ENCODE measurements at regions not wholly inside any gene's neighbourhood (a gene's known extent, or its start where the extent isn't known, plus 50 kb on each side); places are given as distances from the start of the nearest gene placed in this dataset.

DNA sequence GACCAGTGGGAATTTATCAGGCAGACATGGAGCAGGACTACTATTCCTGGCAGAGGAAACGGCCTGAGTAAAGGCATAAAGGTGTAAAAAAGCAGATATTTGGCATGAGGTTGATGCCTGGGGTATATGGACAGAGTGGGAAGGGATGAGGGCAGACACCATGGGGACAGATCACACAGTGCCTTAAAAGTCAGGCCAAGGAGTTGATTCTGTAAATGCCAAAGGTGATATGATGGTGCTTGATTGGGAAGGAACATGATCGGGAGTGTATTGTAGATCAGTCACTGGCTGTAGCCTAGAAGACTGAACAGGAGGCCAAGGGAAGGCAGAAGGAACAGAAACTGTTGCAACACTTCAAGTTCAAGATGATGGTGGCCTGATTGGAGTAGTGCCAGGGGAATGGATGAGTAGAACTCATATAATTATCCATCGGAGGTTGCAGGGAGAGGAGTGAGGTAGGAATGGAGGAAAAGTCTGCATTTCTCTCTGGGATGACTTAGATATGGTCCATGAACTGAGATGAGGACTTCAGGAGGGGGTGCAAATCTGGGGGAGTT is 594.3 kb upstream of the KLF4 start:
- no peak for DNase-seq

DNA sequence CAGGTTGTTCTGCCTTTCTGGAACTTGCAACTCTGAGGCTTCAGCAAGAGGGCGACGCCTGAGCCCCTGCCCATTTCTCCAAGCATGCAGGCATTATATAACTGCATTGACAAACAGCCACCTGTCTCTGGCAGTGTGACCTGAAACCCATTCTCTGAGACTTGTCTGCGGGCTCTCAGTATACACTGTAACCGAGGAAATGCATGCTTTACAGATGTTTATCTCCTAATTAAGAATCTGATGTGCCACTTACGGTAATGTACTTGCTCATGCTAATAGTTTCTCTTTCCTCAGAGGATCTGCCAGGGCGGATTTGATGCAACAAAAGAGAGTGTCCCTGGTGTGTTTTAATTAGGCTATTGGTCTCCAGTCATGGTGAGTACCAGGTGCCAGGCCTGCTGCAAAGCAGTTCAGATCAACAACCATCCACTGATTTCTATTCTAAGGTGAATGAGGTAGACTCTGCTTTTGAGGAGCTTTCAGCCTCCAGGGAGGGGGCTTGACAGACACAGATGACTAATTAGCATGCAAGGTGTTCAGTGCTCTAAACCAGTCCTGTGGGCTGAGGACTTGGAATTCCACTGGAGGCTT is 593.7 kb upstream of the KLF4 start:
- no peak for DNase-seq

DNA sequence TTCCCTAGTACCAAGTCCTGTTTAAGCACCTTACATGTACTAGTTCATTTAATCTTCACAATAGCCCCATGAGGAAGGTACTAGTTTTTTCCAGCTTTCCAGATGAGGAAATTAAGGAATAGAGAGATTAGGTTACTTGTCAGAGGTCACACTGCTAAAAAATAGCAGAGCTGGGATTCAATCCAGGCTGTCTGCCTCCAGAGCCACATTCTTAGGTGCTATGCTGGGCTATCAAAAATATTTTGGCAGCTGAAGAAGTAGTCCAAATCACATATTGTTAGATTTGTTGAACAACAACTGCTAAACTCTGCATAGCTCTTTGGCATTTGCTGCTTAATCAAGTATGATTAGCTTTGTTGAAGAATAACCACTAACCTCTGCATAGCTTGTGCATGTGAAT is 591.5 kb upstream of the KLF4 start:
- DNase-seq, result no peak

DNA sequence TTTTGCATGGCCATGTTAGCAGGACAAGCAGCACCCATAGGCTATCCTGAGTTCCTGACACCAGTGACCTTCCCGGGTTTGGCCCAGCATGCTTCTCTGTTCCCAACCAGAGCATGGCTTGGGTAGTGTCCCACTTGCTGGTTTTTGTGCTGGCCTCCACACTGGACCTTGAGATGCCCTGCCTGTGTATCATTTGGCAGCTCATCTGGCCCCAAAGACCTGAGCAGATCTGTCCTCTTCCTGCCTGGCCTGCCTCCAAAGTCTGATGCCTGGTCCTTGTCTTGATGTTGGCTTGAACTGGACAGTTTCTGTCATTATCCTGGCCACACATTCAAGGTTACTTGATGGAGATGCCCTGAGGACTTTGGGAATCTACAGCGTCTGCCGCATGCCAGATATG is 590.7 kb upstream of the KLF4 start:
- DNase-seq, result no peak

DNA sequence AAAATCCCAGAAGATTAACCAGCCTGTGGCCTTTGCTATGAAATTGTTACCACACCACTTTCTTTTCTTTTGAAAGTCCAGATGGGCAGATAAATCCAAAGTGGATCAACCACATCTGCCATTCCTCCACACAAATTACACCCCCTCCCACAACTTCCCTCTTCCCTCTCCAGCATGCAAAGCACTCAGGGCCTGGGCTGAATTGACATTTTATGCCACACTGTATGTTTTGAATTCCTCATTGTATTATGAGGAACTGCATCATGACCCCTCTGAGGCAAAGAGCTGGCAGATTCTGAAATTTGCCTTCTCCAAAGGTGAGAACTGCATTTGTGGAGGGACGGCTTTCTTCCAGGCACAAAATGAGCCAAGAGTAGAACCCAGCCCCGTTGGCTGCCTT is 589.2 kb upstream of the KLF4 start:
- no peak for DNase-seq

DNA sequence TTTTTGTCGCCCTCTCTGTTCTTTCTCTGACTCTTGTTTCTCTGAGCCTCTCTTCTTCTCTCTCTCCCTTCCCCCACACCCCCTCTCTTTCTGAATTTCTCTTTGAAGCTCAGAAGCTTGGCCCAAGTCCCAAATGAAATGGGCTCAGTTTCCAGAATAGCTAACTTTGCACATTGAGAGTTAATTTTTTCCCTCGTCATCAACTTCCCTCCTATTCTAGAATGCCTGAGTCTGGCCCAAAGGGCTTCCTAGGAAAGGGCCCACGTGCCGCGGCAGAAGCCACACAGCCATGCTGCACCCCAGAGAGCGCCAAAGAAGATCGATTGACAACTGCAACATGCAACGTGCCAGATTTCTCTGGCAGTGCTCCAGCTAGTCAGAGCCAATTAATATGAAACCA is 588.8 kb upstream of the KLF4 start:
- no peak for DNase-seq

DNA sequence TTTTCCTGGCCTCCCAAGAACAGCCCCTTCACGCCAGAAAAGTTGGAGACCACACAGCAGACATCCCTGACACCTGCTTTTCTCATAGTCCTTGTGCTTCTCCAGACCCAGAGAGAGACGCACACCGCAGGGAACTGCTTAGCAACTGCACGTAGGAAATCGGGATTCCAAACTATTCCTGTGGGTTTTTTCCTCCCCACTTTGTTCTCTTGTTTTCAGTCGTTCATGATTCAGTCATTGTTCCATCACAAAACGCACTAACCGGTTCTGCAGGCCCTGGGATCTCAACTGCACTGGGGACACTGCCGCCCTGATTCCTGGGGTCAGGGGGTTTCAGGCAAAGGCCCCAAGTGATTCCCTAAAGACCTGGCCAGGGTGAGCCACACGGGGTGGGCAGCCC is 588.0 kb upstream of the KLF4 start:
- DNase-seq, result no peak

DNA sequence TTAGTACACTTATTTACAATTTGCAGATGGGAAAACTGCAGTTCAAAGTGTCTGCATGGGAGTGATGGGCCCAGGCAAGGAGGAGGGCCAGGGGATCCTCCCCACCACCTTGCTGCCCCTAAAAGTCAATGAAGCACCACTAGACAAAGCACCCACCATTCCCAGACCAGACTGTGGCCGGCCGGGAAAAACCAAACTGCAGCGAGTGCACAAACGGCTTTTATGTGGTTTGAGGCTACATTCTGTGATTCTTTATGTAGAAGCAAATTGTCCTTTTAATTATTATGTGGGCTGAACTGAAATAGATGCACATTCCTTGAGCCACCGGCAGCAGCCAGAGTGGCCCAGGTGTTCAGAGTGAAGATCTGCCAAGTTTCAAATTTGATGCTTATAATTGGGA is 585.3 kb upstream of the KLF4 start:
- DNase-seq, result no peak

DNA sequence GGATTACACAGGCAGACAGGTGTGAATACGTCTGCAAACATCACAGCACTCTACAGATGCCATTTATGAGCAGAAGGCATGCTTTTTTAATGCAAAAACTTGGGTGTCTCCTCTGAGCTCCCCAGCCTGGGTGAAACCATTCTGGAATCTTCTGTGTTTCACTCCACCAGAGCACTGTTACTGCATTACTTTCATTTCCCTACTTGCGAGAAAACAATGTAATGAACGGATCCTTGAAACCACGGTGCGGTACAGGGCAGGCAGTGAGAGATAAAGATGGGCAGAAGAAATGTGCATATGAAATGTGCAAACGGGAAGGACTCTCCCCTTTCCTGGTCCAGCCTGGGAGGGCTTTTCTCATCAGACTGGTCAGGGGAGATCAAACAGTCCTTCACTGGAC is 584.3 kb upstream of the KLF4 start:
- no peak for DNase-seq

DNA sequence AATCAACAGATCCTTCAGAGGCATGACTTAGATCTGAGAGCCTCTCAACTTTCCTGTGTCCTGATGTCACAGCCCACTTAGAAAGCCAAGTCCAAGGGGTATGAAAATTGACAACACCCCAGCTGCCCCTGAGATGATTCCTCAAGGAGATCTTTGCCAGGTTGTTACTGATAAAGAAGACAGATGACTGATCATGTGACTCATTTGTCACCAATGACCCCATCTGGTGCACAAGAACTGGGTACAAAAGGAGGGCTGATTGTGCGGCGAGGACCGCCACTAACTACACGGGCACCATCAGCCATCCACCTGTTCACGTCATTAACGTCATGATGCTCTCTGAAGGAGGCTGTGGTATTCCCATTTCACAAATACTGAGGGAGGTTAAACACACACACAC is 583.2 kb upstream of the KLF4 start:
- DNase-seq, result no peak

DNA sequence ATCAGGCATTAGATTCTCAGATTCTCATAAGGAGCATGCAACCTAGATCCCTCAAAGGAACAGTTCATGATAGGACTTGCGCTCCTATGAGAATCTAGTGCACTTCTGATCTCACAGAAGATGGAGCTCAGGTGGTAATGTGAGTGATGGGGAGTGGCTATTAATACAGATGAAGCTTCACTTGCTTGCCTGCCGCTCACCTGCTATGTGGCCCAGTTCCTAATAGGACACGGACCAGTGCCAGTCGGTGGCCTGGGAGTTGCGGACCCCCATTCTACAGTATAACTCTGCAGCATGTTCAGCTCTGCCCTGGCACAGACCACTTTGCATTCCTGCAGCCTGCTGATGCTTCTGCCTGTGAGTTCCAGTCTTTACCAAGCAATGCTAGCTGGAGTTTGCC is 581.3 kb upstream of the KLF4 start:
- no peak for DNase-seq

DNA sequence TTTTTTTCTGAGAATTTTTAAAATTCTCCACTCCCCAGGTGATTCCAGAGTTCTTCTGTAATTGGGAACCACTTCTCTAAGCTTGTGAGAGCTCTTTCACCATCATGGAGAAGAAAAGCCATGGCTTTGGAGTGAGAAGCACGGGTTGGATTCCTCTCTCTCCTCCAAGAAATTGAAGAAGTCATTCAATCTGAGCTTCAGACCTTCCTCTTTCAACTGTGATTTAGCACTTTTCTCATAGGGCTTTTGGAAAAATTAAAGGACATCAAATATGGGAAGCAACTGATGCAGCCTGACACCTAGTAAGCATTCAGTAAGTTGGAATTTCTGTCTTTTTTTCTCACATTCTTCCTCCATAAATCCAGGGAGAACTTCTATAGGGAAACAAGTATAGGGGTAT is 580.4 kb upstream of the KLF4 start:
- no peak for DNase-seq

DNA sequence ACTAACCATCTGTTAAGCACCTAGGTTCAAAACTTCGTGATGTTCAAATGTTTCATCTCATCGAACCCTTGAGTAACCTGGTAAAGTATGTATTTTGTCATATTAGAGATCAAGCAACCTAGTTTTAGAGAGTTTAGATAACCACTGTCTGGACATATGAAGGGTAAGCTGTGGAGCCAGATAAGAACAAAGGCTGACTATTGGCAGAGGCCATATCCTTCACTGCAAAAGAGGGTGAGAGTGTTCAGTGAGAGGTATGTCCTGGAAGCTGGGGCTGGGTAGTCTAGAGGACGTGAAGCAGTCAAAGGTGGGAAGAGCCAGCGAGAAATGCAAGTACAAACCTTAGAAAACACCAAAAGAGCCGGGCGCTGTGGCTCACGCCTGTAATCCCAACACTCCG is 573.1 kb upstream of the KLF4 start:
- DNase-seq, result no peak

DNA sequence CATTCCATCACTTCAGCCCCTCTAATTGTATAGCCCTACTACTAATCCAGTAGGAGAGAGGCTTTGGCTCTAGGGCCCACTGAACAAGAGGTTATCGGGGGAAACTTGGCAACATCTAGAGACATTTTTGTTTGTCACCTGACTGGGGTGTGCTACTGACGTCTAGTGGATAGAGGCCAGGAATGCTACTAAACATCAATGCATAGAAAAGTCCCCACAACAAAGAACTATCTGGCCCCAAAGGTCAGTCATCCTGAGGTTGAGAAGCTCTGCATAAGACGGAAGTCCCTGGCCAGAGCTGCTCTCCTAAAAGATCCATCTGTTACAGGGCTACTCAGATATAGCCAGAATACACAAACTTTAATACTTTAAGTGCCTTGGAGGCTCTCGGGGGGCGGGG is 570.6 kb upstream of the KLF4 start:
- no peak for DNase-seq

DNA sequence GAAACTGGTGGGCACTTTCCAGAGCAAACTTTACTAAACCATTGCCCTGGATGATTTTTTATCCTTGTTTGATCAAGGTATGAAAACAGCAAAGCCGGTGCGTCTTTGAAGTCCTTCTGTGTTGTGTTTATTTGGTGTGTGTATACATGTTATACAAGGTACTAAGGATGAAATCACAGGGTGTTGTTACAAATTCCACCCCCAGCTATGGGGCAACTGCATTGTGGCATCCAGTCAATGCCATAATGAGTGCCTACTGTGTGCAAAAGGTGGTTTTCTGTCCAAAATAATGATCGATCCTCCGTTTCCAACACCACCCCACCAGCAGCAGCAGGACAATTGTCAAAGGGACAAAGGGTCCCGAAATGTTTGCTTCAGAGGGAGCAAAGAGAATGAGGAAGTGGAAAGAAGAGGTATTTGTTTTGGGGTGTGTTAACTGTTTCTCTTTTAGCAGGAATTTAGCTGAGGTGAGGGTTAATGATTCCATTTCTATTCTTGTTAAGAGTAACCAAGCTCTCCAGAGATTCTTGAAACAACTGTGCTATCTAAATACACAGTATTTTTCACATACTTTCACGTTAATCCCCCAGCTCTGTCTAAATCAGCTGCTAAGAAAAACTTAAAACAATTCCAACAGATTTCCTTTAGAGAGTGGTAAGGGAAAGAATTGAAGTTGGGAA is 568.7 kb upstream of the KLF4 start:
- no peak for DNase-seq

DNA sequence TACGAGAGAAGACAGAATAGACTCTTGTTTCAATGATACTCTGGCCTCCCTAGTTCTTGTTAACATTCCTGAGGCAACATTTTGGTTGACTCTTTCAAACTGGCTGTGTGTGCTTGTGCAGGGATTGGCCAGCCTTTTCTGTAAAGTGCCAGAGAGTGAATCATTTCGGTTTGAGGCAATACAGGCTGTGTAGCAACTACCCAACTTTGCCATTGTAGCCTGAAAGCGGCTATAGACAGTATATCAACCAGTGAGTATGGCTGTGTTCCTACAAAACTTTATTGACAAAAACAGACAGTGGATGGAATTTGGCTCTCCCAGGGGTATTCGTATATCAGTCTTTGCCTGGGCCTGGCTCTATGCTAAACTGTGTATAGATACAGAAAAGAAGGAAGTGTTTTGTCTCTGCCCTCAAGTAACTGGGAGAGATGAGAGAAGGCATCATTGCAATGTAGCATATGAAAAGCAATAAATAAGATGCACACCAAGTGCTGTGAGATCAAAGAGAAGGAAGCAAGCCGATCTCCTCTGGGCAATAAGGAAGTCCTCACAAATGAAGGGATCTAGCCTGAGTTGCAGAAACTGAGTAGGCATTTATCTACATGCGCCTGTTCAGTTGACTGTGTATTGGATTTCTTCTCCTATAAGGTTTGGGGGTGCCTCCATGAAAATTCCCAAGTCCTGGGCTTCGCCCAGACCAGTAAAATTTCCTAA is 568.0 kb upstream of the KLF4 start:
- no peak for DNase-seq

DNA sequence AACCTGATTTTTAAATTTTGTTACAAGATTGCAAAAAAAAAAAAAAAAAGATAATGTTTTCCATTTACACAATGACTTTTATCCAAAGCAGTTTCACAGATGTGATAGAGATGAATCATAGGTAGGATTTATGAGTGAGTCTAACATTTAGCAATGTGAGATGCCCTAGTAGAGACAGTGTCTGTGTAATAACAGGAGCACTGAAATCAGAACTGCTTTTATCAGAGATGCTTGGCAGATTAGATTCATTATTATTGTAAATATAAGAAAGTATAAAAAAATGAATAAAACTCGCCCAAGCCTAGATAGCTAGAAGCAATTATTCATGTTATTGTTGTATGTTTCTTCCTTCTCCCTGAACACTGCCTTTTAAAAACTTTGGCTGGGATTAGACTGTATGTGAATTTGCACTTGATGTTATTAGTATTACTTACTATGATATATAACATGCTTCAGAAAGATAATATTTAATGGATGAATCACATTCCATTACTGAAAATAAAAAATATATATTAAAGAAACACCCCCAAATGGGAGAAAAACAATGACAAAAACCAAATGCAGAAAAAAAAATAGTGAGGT is 567.3 kb upstream of the KLF4 start:
- no peak for DNase-seq

DNA sequence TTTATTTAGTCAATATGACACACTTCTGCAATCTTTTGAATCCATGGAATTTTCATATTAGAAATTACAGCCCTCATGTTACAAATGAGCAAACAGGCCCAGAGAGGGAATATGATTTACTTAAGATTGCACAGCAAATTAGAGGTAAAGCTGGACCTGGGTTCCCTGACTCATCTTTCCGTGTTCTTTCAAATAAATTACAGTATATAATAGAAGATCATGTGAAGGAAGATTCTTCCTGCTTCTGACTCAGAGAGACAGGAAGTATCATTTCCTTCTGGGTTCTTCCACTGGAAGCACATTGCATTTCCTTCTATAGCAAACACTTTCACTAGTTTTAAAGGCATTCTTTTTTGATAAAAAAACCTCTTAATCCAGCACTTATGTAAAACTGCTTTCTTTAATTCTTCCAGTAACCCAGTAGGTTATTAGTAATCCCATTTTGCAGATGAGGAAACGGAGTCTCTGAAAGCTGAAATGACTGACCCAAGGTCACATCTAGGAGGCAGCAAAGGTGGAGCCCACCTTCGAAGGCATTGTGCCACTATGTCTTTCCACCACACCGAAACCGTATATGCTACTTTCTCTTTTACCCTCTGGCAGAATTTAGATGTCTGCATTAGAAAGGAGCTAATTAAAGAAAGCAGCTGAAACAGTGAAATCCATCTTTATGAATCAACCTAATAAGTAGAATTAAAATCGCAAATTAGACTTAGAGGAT is 566.7 kb upstream of the KLF4 start:
- no peak for DNase-seq

DNA sequence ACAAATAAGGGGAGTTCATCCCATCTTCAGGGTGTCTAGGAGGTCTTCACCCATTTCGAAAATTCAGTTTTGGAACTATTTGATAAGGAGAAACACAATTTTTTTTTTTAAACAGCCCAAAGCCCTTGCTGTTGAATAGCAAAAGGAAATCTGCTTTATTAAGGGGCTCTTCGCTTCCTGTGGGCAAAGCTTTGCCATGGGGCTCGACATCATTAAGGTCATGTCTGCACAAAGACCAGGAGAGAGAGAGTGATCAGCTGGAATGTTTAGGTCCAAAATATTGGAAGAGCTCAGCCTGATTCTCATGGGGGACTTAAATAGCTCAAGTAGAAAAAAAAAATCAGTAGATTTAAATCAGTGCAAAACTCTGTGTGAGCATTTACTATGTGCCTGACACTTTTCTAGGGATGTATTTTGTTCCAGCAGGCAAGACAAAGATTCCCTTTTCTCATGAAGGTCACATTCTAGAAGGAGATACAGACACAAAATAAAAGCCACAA is 564.6 kb upstream of the KLF4 start:
- DNase-seq, result no peak

DNA sequence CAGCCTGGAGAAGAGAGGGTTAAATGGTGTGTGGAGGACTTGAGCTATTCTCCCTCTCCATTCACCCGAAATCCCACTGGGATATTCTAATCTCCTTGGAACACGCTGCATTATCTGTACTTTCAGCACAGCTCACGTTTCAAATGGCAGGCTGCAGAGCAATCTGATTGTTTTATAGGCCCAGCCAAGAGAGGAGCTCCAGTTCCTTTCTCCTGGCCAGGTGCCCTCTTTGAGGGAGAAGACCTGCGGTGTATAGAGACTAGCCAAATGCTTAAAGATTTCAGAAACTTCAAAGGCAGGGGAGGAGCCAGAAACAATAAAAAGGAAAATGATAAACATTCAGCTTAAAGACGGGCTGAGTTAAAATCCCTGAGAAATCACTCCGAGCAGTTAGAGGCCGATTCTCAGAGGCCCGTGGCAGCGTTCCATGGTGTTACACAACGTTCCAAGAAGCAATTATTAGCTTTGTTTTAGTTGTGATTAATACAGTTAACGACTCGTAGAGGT is 564.0 kb upstream of the KLF4 start:
- DNase-seq, result no peak

DNA sequence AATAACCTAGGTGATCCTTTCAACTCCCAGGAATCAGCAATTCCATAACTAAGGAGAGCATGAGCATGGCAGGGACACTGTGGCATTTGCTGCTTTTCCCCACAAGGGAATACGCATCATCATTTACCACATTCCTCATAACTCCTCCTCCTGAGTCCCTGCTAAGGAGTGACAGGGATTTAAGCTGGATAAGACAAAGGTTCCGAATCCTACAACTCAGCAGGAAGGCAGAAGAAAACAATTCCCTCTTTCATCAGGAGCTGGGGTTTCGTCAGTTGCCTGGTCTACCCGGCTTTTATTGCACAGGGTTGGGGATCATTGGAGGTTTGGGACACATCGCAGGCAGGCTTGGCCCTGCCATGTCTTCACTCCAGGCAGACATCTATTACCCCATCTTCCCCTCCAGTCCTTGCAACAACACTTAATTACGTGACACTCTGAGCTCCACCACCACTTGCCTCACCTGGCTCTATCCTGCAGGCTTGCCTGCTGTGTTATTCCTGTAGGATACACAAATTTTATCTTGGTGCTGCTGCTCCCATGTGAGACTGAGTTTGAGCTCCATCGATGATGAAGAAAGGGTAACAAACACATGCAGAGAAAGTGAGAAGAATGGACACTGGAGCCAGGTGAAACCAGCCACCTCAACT is 563.0 kb upstream of the KLF4 start:
- DNase-seq, result no peak

DNA sequence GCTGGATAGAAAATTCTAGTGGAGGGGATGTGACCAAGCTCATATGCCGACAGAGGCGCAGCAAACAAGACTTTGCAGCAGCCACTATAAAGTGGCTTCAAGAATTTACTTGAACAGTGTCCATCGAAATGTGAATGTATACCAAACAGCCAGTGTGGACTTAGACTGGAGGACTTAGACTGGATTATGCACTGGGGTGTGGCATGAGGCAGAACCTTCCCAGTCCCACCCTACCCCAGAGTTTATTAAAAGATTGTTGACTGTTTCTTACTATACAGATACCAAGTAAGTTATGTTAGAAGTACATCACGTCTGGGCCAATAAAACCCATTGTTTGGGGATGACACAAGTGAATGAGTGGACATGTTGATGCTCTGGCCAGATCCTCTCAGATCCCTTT is 561.3 kb upstream of the KLF4 start:
- no peak for DNase-seq
